ENCODE measurements at regions not wholly inside any gene's neighbourhood (a gene's known extent, or its start where the extent isn't known, plus 50 kb on each side); places are given as distances from the start of the nearest gene placed in this dataset.

- no peak overlapping the region for H3K4me3 ChIP-seq (ENCODE audit: low read depth, low read length)
- no peak for DNase-seq (ENCODE audit: low read depth)
- TF ChIP-seq CTCF (IDR thresholded peaks at IDR 0.05; ENCODE audit: low read depth, low read length, missing control alignments), result no peak
Measured at GRCh38 chr5:159844267-159845121, 71.8 kb upstream of the ADRA1B start.

GRCh38 chr5:159849437-159850083 lies 66.7 kb upstream of the ADRA1B start:
- TF ChIP-seq CTCF (IDR thresholded peaks at IDR 0.05; ENCODE audit: low read depth, low read length, missing control alignments), result no peak
- no peak overlapping the region for H3K4me3 ChIP-seq (ENCODE audit: low read depth, low read length)
- DNase-seq (ENCODE audit: low read depth), result no peak

- TF ChIP-seq CTCF (IDR thresholded peaks at IDR 0.05; ENCODE audit: low read depth, low read length, missing control alignments), result no peak
- no peak for DNase-seq (ENCODE audit: low read depth)
- no peak overlapping the region for H3K4me3 ChIP-seq (ENCODE audit: low read depth, low read length)
Measured at GRCh38 chr5:159850160-159850559, 66.1 kb upstream of the ADRA1B start.

GRCh38 chr5:159851053-159851452 lies 65.2 kb upstream of the ADRA1B start:
- H3K4me3 ChIP-seq (ENCODE audit: low read depth, low read length), result no peak overlapping the region
- TF ChIP-seq CTCF (IDR thresholded peaks at IDR 0.05; ENCODE audit: low read depth, low read length, missing control alignments), result no peak
- no peak for DNase-seq (ENCODE audit: low read depth)

- H3K4me3 ChIP-seq (ENCODE audit: low read depth, low read length), result no peak overlapping the region
- no peak for TF ChIP-seq CTCF (IDR thresholded peaks at IDR 0.05; ENCODE audit: low read depth, low read length, missing control alignments)
- DNase-seq (ENCODE audit: low read depth), result no peak
Measured at GRCh38 chr5:159854916-159855315, 61.4 kb upstream of the ADRA1B start.

GRCh38 chr5:159855476-159856191 lies 60.6 kb upstream of the ADRA1B start:
- DNase-seq (ENCODE audit: low read depth), result no peak
- TF ChIP-seq CTCF (IDR thresholded peaks at IDR 0.05; ENCODE audit: low read depth, low read length, missing control alignments), result no peak
- H3K4me3 ChIP-seq (ENCODE audit: low read depth, low read length), result no peak overlapping the region

Measured in GM12864 (cell line).